Superior temporal gyrus (tissue), 1 donor: ENCODE measurements at regions not wholly inside any gene's neighbourhood (a gene's known extent, or its start where the extent isn't known, plus 50 kb on each side); places are given as distances from the start of the nearest gene placed in this dataset.

Experiments
- DNase-seq: peaks from one replicate; pipeline ENCODE4 v3.0.0-alpha.2; 2016; ENCODE audit errors: extremely low spot score

DNA sequence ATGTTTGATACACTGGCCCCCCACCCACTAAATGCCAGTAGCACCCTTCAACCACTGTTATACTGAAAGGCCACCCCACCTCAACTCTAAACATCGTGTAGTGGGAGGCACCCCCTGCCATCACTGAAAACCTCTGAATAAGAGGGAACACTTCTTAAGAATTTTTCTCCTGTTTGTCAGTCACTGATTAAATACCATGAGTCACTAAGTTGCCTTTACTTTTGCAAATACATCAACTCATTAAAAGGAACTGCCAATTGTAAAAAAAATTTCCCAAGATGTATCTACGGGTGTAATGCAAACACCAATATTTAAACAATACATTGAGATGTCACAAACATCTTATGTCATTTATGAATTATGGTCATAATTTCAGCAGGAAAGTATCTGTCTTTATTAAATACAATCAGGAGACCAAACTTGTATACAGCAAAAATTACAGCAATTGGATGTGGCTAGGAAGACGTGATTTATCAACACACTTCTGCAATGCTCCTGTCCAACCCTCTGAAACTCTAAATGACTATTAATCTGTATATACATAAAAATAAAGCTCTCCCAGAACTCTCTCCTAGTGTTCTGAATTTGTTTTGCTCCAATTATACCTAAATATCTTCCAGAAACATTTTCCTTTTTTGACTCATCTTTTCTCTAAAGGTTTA is 144.1 kb upstream of the STK17B start:
- no peak for DNase-seq

DNA sequence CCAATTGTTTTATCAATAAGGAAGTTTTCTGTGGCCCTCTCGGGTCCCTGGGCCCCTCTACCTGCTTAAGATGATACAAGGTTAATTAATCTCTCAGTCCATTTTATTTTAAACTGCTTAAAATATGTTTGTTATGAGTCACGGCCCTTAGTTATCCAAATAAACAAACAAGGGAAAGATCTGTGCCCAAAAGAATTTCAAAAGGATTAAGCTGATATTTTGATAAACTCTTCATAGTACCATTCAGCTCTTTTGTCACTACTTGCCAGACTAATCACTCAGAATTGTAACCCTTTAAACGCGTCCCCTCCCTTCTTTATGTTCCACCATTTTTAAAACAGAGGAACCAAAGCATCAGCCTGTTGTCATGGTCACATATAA is 144.7 kb upstream of the STK17B start:
- DNase-seq: no peak

DNA sequence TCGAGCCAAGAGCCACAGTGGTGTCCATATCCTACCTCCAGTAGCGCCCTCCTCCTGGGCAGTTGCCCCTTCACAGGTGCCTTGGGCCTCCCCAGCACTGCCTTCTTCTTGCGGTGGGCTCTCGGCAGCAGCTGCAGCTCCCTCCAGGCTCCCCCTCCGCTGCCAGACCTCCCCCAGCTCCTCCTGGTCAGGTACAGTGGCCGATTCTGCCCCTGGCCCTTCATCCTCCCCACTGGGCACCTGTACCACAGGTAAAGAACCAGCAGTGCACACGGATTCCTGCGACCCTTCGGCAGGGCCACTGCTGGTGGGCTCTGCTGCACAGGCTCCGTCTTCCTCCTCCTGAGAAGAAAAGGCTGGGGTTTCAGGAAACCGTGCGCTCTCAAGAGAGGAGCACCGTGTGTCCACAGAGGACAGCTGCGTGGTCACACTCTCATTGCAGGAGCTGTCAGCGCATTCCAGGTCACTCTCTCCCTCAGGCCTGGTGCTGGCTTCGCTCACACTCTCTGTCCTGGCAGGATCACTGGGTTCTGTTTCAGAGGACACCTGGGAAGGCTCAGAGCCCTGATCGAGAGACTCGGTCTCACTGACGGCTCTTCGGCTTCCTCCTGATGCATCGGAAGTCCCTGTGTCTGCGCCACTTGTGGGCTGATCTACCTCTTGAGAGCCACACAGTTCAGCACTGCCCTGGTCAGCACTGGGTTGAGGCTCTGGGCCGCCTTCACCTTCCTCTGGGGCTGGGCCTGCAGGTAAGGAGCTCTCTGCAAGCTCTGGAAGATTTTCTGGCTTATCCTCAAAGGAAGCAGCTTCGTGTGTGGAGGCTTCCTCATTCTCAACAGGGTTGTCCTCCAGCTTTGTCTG is 147.4 kb upstream of the STK17B start:
- DNase-seq: no peak

DNA sequence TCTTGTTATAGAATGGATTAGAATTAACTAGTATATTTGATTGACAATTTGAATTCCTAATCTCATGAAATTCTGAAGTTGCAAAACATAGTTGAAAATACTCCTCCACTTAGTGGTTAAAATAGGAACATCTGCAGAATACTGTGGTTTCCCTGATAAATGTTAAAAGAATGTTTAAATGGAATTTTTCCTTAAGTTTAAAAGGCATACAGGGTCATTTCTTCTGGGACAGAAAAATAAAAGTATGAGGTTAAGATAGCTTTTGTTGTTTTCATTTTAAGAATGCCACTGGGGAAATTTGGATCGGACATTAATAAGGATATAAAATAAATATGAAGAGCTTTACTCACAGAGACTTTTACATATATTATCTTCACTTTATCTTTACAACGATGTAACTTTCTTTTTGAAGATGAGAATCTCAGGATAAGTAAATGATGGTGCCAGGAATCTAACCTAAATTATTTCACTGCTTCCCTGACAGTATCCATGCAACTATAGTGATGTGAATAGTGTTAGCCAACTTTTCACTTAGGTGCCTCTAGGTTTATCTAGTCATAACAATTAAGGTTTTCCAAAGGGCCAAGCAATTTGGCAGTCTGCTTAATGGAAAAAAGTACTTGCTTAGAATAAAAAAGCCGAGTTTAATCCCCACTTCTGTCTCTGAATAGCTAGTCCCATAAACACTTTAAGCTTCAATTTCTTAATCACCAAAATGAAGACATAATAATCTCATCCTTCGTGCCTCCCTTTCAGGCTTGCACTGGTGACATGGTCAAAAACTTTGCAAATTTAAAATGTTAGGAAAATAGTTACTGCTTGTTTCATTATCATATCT is 151.8 kb upstream of the STK17B start:
- no peak for DNase-seq

DNA sequence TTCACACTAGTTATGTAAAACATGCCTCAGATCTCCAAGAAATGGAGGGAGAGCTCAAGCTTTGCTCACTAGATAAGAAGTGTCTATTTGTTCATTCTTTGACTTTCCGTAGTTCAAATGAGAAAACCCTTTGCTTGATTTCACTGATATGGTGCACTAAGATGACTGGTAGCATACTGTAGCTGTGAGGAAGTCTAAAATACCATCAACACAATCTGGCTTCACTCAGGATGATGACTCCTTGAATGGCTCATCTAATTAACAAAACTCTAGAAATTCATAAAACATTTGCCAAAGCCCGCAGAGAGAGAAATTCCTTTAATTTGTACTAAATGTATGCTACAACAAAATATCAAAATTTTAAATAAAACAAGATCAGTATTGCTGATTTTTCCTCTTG is 152.8 kb upstream of the STK17B start:
- DNase-seq: no peak

DNA sequence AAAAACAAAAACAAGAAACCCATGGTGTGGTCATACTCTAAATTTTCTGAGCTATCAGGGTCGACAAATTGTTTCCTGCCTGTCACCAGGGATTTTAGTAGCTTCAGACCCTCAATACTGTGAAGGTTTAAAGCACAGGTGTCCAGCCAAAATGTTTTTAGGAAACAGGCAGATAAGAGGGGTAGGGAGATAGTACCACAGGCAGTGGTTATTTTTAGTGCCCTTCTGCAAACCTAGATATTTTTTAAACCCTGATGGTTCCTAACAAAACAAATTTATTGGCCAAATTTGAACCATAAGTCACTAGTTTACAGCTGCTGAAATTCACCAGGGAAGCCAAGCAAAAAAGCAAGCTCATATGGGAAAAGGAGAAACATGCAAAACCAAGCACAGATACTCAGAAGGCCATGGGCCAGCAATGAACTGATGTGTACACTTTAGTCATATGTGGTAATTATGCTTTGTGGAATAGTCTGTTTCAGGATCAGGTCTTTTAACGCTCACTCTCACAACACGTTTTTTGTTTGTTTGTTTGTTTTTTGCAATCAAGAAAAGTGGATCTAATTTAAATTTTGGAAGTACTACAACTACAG is 156.8 kb upstream of the STK17B start:
- DNase-seq: no peak

DNA sequence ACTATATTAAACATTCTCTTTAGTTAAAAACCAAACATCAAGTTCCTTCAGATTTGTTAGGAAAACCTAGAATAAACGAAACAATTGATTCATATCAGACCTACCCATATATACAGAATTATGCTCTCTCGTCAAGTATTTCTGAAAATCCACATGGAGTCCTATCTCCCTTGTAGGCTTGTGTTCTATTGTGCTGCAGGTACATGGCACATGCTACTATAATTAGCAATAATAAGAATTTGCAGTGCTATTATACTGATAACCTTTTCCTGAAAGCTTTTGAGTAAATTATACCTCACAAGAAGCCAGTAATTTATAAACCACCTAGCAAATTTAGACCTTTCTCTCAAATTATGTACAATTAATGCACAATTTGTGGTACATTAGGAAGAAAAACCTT is 158.6 kb upstream of the STK17B start:
- no peak for DNase-seq

DNA sequence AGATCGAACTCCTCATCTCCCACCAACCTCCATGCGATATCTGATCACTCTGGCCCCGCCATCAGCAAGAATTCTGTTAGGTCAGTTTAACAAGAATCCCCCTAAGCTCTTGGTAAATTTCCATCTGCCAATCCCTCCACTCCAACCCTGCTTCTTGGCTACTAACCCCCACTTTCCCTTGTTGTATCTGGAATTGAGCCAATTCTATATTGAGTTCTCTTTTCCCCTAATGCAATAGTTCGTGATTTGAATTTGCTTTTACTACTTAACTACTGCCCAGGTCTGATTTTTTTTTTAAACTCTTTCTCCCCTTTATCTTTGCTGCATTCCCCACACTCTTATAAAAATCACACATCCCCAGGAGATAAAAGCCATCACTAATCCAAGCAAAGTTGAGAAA is 159.3 kb upstream of the STK17B start:
- DNase-seq: no peak

DNA sequence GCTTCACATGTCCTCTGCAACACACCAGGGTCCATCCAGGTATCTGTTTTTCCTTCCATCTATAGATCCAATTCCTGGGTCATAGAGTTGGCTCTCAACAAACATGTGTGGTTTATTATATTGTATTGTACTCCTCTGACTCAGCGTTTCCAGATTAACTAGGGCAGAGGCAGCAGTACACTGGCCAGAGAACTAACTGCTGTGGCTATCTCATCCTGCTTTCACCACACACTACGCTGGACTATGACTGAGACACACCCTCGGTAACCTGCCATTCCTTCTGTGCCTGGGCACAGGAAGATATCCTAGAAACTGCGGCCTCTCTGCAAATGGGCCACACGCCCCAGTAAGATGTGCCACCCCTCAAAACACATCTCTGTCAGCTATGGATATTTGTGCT is 159.8 kb upstream of the STK17B start:
- DNase-seq: no peak

DNA sequence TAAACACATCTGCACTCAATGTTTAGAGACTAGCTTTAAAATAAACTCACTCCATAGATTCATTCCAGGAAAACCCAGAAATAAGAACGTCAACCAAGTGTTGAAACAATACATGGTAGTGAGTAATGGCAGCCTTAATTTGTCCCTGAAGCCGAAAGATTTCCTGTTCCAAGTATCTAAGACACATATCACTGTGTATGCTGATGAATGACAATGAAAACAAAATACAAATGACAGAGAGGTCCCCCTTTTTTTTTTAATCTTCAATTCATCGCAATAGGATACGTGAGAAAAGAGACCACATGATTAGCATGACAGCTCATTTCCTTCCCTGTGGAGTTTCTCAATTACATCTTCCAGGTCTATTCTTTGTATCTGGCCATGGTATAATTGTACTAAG is 160.5 kb upstream of the STK17B start:
- no peak for DNase-seq

DNA sequence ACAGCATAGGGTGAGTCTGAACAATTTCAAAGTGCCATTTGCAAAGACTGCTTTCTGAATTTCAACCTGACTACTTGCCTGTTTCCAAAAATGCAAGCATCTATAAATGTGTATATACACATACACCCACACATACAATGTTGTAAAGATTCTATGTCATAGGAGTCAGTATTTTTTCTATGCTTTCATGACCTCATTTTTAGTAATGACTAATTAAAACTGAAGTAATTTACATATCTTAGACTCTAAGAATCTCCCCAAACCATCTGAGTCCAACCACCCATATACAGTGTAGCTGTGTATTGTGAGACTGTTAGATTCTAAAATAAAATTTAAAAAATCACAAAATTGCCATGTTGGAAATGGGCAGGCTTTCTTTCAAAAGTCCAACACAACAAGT is 162.0 kb upstream of the STK17B start:
- no peak for DNase-seq

DNA sequence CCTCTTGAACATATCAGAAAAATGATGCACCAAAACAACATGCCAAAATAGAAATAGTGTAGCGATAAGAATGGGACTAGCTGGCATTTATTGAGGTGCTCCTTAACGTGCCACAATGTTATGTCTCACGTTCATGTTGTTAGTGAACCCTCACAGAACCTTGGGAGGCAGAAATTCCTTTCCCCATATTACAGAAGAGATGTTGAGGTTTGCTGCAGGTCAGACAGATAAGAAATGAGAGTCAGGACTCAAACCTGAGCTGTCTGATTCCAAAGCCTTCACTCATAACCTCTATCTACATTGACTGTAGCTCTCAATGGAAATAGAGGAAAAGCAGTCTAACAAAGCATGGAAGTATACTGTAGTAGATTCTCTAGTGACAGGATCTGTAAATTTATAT is 163.3 kb upstream of the STK17B start:
- DNase-seq: no peak

DNA sequence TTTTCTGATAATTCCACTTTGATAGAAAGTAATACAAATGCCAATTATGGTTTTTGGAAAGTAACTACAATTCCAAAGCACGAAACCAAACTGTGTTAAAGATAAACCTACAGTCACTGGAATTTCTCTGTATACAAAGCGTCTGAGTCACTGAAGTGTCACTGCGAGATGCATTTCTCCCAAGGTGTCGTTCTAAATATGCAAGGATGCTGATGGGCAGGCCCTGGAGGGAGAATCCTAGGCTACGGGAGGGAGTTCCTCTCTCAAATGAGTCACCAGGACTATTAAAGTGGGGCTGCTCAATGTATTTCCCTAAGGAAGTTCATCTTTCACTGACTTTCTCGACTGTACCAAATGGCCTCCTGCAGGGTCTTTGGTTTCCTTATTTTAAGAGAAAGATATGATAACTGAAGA is 163.8 kb upstream of the STK17B start:
- no peak for DNase-seq

DNA sequence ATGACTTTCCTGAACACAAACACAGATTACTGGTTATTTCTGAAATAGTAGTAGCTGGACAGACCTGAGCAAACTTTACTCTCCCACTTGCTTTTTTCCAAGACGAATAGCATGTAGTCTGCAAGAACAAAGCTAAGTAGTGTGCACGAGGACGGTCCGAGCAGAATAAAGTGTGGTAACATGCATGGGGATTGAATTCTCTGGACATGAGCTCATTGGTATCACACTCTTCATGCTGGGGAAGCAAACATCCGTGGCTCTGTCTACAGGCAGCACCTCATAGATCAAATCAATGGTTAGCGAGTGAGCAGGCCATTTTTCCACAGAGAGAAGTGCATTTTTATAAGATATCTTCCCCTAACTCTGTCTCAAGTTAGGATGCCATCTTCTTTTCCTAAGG is 164.8 kb upstream of the STK17B start:
- DNase-seq: no peak

DNA sequence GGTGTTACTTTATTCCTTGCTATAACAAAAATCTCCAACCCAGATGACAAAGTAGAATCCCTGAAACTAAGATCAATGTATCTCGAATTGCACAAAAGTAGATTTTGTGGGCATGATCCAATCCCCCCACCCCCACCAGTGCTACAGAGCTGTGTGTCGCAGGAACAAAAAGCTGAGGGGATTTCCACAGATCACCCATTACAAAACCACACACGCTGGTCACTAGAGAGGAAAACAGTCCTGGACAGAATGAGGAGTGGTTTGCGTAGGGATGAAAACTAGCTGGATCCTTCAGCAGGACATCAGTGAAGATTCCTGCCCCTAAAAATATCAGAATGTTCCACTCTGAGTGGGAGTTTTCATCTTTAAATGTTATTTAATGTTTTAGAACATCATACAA is 165.3 kb upstream of the STK17B start:
- no peak for DNase-seq

DNA sequence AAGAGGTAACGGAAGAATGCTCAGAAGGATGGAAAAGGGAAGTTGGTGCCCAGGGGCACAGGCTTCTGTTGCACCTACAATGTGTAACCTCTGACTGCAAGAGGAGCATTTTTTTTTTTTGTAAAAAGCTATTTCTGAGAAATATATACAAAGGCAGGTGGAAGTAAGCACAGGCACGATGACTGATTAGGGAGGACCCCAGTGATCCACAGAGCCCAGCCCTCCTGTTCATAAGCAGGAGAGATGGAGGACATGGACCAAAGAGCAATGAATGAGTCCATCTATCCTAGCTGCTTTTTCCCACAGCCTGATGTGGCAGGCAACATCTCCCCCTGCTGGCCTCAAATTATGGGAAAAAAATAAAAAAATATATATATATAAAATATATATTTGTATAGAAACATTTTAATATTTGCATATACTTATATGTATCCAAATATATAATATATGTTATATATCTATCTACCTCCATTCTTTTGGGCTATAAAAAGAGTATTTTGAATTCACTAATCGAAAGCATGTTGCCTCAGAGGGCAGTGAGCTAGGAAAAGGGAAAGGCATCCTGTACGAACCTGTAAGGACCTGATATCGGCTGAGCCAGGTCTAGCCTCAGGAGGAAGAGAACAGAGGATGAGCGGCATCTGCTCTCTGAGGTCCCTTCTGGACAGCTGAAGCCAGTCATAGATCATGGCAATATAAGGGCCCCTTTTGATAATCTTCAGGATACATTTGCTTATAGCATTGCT is 166.0 kb upstream of the STK17B start:
- DNase-seq: no peak

DNA sequence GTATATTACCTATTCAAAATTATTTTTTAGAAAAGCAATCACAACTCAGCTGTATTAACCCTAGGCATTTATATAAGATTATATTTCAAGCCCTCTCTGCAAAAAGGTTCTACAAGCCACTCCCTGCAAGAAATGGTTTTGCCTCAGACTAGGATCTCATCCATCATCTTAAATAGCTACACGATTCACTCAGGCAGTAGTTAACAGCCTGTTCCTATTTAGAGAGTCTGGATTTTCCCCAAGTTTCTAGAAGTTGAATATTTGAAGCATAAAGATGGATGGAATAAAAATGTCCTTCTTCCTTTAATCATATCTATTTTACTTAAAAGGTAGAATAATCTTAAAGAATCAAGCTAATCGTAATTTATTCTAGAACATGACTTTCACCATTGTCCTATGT is 167.1 kb upstream of the STK17B start:
- peak; percentile 68 for DNase-seq

DNA sequence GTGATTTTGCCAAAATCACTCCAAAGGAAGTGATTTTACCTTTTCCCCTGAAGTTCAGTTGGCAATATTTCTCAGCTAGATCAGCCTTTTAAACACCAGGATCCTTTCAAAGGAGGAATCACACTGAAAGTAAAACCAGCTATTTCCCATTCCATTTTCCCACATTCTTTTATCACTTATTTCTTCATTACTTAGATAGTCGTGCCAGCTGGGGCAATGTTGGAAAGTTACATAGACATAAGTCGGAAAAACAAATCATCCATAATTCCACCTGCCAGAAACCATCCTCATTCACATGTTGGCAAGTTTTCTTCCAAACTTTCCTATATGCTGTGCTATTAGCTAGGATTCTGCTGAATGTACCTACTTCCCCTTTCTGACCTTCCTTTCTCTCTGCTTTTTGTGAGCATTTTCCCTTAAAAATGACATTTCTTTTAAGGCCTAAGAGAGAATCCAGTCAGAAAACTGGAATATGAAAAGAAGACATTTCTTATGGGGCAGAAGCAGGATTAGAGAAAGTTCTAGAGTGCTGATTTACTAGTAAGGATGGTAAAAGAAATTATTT is 170.0 kb upstream of the STK17B start:
- no peak for DNase-seq

DNA sequence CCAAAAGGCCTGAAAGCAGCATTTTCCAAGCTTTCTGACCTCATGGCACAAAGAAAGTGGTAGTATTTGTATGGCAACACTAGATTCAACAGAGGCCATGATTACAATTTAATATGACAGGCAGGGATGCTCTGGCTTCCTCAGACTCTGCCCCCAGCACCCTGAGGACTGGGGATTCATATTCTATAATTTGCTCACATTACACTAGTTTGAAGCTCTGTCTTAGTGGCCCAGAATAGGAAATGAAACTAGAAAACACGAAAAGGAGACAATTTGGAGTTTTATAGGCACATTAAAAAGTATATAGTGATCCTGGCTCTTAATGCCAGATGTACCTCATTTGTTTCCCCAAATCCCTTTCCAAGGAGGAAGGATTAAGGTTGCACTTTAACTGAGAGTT is 173.0 kb upstream of the STK17B start:
- DNase-seq: no peak

DNA sequence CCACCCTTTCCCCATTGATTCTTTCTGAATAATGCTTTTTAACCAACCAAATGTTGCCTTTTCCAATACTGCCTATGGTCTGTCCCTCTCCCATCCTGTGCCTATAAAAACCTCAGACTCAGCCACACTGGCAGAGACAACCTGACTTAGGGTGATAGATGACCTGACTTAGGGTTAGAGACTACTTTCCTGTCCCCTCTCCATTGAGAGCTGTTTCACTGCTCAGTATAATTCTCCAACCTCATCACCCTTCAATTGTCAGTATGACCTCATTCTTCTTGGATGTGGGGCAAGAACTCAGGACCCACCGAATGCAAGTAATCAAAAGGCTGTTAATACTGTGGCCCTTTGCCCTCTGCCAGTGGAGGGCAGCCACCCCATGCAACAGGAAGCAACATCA is 182.3 kb upstream of the STK17B start:
- no peak for DNase-seq

DNA sequence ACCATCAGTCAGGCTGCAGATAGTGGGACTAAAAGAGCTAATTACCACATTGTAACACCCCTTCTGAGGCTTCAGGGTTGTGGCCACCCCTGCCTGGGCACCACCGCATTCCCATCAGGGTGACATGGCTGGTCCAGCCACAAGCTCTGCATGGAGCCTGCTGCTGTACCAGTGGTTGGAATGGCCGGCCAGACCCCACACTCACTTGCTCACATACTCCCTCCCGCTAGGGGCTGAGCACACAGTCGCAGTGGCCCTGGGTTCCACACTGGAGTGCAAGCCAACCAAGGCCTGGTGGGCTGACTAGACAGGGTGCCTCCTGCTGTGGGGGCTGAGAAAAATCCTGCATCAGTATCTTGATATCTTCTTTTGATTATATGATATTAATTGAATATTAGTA is 182.8 kb upstream of the STK17B start:
- no peak for DNase-seq
